LNCAP (cell line): ENCODE measurements at regions not wholly inside any gene's neighbourhood (a gene's known extent, or its start where the extent isn't known, plus 50 kb on each side); places are given as distances from the start of the nearest gene placed in this dataset.

Source experiments
- CTCF ChIP-seq: fragments of 450-650 bp; IDR thresholded peaks from 2 replicates; pipeline ENCODE4 v1.5.1; 2017; ENCODE audit warnings: mild to moderate bottlenecking

DNA sequence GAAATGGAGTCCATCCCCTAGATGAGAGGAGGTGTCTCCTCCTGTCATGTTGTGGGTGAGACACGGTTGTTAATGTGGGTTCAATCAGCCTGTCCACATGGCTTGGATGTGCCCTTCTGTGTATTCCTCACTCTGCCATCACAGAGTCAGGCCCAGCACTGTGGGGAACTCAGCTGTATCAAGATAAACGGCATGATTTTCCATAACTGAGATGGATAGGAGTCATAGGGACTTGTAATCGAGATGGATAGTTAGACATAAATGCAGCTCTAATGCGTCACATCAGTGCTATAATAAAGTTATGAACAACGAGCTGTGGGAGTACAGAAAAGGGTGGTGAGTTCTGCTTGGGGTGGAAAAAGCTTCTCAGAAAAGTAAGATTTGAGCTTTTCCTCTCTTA lies 152.9 kb downstream of the RWDD3 start:
- no peak for TF ChIP-seq CTCF

GRCh38 chr1:95388031-95388430 lies 154.0 kb downstream of the RWDD3 start:
- no peak for TF ChIP-seq CTCF

GRCh38 chr1:95393434-95393833 lies 159.4 kb downstream of the RWDD3 start:
- no peak for TF ChIP-seq CTCF

- TF ChIP-seq CTCF: no peak
Measured at GRCh38 chr1:95396557-95396956, 162.5 kb downstream of the RWDD3 start.

- TF ChIP-seq CTCF: no peak
Measured at GRCh38 chr1:95402780-95403179, 168.8 kb downstream of the RWDD3 start.

DNA sequence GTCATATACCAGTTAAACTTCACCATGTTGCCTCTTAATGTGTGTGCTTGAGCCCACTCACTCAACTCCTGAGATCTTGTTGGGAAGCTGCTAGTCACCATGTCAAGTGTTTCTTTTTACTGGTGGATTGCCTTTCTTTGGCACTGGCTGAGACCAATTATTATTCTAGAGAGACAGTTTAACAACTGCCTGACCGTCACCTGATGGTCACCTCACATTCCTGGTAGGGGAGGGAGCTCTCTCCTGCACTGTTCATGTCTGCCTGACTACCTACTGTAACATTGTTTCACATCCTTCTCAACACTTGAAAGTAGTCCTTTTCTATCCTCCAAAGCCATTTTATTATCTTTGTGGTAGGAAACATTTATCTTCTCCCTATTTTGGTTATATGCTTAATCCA lies 172.3 kb downstream of the RWDD3 start:
- no peak for TF ChIP-seq CTCF

GRCh38 chr1:95407131-95407885 lies 173.3 kb downstream of the RWDD3 start:
- TF ChIP-seq CTCF: no peak

GRCh38 chr1:95407886-95408291 lies 173.9 kb downstream of the RWDD3 start:
- TF ChIP-seq CTCF: no peak
